GM18498 (cell line): ENCODE measurements at regions not wholly inside any gene's neighbourhood (a gene's known extent, or its start where the extent isn't known, plus 50 kb on each side); places are given as distances from the start of the nearest gene placed in this dataset.
"Not testable (repeated sequence)": the region's sequence is repeated elsewhere in the genome, so short reads cannot be mapped to it uniquely, and the experiment has no call there.

Experiments used
- ATAC-seq: cut with Tn5 transposase; IDR thresholded peaks from one replicate; pipeline ENCODE4 v1.9.1; 2021; ENCODE audit warnings: mild to moderate bottlenecking, moderate library complexity; ENCODE audit not compliant: unreplicated experiment

DNA sequence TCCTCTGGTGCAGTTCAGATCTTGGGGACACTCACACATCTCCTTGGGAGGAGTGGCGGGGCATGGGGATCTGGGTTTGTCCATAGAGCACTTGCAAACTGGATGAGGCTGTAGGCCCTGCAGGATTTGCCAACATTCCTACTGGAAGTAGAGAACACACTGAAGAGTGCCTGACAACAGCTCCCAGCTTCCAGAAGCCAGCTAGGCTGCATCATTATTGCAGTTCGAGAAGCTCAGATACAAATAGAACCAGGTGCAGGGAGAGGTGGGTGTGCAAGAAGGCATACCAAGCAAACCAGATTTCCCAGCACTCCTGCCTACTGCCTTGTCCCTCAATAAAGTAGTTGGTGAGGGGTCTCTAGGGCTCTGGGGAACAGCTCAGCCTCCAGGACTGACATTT, 52.5 kb downstream of the RHOB start:
- ATAC-seq = no peak

DNA sequence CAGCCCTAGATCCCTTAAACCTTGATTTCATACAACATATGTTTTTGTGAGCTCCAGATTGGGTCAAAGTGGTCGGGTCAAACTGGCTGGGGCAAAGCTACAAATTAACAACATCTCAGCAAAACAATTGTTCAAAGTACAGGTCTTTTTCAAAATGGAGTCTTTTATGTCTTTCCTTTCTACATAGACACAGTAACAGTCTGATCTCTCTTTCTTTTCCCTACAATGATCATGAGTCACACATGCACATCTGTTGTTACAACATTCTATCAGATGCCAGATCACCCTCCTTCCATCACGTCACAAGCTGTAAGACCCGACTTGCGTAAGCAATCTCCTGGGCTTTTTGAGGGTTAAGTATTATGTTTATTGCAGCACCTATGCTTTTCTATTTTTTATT, 55.1 kb downstream of the RHOB start:
- no peak for ATAC-seq

DNA sequence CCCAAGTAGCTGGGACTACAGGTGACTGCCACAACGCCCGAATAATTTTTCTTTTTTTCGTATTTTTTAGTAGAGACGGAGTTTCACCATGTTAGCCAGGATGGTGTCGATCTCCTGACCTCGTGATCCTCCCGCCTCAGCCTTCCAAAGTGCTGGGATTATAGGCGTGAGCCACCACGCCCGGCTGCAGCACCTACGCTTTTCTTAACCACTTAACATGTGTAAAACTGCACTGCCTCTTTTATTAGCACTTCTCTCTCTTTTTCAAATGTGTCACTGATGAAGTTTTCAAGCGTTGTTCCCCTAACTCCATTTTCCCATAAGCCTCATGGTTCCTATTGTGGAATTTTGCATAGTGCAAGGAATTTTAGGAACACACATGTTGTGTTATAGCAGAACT, 55.6 kb downstream of the RHOB start:
- ATAC-seq = not testable (repeated sequence)

DNA sequence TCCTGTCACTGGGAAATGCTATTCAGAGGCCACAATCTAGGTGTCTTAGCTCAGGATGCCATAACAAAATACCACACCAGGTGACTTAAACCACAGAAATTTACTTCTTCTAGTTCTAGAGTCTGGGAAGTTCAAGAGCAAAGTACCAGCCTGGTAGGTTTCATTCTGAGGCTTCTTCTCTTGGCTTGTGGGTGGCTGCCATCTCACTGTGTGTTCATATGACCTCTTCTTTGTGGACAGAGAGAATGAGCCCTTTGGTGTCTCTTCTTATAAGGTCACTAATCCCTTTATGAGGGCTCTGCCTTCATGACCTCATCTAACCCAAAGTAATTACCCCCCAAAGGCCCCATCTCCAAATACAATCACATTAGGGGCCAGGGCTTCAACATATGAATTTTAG, 57.3 kb downstream of the RHOB start:
- no peak for ATAC-seq

DNA sequence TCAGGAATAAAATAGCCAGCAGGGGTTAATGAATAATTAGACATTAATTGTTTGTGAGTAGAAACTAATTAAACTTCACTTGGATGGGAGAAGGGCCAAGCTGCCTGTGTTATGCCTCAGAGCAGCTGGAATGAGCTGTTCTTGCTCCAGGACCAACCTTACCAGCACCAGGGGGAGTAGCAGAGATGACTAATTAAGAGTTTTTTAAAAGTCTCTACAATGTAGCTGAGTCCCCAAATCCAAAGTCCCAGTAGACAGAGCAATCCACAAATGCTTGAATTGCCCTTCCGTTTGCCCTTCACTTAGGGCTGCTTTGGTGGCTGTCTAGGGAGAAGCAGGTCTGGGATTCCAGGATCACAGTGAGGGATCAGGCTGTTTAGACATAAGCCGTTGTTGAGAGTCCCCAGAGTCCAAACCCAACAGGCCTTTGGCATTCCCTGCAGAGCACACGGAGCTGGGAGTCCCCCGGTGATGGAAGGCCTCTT, 59.4 kb downstream of the RHOB start:
- ATAC-seq = no peak

DNA sequence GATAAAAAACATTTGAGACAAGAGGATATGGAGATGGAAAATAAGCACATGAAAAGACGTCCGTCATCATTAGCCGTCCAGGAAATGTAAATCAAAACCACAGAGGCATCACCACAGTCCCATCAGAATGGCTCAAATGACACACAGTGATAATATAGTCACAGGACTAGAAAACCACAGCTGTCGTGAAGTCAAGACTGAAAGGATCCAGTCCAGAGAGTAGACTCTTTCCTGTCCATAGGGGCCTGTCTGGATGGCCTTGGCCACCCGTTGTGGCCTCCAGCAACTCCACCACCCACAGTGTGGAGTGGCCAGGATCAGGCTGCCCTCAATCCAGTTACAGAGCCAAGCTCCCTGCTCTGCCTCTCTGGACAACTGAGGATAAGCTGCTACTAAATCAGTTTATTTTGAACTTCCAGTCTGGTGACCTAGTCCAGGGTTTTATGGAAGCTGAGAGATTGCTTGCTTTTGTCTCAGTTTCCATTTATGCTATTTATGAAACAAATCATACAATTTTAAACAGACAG, 60.4 kb downstream of the RHOB start:
- peak; percentile 96 for ATAC-seq

DNA sequence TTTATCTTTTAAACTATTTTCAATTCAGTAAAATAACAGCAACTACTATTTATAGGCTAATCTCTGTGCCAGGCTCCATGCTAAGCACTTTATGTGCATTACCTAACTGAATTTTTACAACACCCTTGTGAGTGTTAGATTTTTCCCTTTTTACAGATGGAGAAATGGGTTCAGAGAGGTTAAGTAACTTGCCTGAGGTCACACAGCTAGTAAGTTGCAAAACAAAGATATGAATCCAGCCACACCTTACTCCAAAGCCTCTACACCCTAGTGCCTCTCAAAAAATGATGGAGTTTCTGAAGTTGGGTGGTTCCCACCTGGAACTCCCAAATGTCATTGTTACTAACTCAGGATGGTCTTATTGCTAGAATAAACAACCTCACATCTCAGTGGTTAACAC, 60.8 kb downstream of the RHOB start:
- no peak for ATAC-seq

DNA sequence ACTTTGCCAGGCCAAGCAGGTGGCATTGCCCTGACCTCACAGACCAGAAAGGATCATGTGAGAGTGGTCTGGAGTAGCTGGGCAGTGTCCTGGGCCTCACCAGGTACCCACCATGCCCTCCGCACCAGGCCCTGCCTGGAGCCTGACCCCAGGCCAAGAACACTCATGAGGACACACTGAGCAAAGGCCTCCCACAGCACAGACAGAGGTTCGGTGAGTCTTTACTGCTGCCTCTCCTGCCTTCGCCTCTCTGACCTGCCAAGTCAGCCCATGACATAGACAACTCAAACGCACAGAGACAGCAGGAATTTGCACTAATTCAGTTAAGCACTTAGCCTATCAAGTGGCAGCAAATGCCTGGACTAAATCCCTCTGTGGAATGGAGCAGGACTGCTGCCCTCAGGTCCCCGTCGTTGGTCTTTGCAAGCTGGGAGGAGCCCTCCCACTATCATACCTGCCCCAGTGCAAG, 62.5 kb downstream of the RHOB start:
- ATAC-seq = no peak

DNA sequence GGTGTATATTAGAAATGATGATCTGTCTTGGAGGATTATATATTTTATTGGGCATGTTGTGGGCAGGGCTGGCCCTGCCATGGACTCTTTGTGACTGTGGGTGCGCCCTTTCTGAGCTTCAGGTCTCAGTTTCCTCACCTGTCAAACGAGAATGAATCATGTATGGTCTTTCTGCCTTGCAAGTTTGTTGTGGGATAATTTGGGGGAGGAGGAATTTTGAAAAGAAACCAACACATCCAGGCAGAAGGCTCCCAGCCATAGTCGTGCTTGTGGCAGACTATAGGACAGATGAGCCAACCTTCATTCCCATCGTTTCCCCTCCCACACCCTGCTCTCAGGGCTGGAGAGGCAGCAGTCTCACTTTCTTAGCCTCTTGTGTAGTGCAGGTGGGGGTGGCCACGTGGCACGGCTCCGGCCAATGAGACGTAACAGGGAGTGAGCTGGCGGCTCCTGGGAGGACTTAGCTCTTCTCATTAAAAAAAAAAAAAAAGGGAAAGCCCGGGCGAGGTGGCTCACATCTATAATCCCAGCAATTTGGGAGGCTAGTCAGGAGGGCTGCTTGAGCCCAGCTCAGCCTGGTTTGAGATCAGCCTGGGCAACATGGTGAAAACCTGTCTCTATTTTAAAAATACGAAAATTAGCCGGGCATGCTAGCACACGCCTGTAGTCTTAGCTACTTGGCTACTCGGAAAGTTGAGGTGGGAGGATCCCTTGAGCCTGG, 63.1 kb downstream of the RHOB start:
- no peak for ATAC-seq

DNA sequence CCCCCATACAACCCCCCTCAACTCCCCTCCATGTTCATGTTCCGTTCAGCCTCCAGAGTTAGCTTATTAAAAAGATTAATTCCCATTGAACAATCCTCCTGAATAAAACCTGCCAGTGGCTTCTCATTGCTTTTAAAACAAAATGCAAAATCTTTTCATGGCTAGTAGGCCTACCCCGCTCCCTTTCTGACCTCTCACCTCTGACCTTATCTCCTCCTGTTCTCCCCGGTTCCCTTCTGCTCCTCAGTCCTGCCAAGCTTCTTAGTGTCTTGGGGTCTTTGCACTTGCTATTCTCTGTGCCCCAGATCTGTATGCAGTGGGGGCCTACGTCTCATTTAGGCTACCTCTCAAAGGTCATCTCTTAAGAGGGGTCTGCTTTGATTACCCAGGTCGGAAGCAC, 64.3 kb downstream of the RHOB start:
- ATAC-seq = no peak

DNA sequence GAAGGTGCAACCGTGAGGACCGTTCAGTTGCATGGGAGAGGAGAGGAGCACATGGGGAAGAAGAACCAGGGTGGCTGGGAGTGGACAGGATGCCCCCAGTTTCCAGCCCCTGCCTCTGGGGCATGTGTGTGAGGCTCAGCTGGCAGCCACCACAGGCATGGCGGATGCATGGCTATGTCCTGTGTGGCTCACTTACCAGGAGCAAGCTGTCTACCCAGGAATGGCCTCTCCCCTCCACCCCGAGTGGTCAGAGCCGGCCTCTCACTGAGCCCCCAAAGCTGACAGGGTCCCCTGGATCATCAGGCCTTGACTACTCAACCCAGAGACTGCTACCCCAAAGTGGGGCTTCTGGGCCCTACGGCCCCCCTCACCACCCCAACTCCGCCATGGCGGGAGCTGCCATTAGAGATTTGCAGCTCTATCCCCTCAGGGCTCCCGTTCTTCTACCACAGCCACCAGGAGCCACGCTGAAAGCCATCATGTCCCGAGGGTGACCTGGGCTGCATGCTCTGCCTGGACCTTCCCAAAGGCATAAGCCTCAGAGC, 65.3 kb downstream of the RHOB start:
- ATAC-seq = no peak

DNA sequence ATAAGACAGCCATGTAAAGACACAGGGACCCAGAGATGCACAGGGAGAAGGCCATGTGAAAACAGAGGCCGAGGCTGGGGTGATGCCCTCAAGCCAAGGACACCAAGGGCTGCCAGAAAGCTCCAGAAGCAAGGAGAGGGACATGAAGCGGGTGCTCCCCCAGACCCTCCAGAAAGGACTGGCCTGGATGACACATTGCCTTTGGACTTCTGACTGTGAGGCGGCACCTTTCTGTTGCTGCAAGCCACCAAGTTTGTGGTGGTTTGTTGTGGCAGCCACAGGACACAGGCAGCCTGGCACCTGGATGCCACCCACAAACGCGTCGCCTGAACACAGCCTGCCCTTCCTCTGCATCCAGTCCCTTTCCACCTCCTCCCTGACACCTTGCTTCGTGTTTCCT, 67.1 kb downstream of the RHOB start:
- ATAC-seq = no peak

DNA sequence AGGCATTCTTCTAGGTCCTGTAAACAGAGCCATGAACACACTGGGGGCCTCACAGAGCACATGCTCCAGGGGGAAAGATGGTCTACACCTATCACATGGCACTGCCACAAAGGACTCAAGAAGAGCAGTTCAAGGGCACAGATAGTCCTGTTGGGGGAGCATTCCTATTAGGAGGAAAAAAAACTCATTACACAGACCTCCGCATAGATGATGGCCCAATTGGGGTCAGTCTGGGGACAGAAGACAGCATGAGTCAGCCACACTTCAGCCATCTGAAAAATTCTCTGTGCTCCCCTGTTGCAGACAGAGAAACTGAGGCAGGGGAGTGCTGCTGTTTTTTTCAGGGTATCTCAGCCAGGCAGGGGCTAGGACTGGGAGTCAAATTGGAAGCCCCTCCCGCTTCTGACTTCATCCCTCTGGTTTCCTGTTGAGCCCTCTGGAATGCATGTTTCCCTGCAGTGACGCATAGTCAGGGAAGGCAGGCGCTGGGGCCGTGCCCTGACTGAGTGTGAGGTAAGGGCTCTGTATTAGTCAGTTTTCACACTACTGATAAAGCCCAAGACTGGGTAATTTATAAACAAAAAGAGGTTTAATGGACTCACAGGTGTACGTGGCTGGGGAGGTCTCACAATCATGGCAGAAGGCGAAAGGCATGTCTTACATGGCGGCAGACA, 67.9 kb downstream of the RHOB start:
- no peak for ATAC-seq

DNA sequence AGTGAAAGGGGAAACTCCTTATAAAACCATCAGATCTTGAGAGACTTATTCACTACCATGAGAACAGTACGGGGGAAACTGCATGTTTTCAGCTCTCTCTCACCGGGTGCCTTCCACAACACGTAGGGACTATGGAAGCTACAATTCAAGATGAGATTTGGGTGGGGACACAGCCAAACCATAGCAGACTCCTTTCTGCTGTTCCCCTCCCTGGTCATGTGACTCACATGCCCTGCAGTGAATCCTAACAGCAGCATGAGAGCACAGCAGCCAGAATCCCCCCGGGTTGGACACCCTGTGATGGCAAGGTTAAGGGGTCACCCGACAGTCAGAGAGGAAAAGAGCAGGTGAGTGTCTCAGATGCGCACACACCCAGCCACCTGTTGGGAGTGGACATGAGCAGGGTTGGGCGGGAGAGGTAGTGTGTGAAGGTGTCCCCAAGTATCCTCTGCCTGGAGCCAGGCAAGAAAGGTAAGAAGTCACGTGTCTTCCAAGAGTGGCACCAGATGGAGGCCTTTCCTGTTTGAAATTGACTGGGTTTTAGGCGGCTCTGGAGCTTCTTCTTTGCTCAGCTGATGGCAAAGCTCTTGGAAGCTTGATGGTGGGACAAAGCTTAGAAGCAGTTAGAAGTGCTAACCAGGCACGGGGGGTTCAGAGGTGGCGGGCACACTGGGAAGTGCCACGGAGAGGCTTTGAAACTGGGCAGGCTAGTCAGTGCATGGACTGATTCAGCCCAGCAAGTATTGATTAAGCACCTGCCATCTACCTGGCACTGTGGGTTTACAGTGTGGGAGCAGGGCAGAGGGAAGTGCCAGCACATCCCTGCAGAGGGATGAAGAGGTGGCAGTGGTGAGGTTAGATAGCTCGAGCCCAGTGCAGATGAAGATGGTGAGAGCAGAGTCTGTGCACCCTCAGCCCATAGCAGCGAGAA, 68.7 kb downstream of the RHOB start:
- ATAC-seq = no peak

DNA sequence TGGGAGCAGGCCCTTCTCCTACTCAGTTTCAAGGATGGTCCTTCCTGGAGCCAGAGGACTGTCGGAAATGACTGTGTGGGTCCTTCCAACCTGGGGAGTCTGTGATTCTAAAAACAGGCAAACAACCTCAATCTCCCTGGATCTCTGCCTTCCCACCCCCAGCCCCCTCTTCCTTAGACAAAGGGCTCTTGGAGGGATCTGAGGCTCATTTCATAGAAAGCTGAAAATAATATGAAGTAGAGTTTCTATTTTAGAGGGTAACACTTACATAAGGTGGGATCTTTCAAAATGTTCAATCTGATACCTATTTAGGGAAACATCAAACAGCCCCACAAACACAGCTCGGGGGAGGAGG, 69.4 kb downstream of the RHOB start:
- ATAC-seq = no peak

DNA sequence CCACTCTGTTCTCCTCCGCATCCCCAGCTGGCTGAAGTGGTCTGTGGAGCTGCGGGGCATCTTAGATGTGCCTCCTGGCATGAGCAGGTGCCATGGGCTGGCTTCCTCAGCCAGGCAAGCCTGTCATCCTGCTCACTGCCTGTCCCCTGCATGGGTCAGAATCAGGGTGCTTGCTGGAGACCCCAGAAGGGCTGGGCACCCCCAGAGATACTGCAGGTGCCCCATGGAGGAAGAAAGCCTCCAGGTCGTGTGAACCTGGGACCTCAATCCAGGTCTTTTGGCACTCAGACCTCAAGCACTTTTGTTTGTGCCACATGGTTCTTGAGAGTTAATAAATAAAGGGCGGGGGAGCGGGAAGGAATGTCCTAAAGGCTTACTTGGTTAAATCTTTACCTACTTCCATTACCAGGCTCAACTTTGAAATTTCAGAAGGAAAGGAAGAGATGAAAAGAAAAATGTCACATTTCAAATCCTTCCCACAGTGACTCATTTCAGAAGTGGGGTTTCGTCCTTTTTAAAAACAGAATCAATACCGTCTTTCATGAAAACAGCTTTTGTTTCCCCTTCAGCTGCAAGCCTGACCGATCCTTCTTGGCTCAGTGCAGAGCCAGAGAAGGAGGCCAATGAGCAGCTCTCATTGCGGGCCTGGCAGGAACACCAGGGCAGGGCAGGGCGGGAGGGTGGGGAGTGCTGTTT, 69.9 kb downstream of the RHOB start:
- ATAC-seq = peak; percentile 88

DNA sequence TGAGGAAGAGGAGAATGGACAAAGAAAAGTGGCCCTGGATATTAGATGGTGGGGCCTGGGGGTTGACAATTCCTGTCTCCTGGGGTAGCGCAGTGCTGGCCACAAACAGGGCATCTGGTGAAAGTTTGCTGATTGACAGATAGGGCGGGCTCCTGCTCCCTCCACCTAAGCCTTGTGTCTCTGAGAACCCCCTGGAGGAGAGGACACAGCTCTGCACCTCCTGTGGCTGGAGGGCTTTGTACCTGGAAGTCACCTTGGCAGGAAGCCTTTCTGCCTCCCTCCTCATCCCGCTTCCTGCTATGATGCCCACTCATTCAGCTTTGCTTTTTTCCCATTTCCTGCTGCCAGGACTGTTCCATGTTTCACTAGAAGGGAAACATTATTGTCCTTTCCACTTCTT, 72.4 kb downstream of the RHOB start:
- no peak for ATAC-seq

DNA sequence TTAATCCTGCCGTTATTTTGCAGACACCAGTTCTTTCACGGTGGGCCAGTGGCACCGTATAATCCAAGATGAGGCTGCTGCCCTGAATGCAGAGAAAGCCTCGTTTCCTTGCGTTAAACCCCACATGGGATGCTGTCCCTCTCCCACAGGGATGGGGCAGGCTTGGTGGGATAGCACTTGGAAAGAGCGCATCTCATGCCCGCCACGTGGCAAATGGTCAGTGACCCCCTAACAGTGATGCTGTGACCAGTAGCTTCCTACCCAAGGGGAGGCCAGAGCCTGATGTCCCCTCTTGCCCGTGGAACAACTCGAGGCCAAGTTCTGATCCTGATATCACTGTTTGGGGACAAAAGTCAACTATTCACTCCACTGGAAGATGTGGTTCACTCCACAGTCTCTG, 73.3 kb downstream of the RHOB start:
- ATAC-seq = no peak

DNA sequence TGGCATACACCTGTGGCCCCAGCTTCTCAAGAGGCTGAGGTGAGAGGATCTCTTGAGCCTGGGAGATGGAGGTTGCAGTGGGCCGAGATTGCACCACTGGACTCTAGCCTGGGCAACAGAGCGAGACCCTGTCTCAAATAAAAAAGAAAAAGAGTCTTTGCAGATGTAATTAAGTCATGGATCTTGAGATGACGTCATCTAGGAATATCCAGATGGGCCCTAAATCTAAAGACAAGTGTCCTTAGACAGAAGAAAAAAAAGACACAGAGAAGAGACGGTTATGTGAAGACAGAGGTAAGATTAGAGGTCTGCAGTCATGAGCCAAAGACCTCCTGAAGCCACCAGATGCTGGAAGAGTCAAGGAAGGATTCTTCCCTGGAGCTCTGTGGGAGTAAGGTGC, 74.3 kb downstream of the RHOB start:
- ATAC-seq = no peak

DNA sequence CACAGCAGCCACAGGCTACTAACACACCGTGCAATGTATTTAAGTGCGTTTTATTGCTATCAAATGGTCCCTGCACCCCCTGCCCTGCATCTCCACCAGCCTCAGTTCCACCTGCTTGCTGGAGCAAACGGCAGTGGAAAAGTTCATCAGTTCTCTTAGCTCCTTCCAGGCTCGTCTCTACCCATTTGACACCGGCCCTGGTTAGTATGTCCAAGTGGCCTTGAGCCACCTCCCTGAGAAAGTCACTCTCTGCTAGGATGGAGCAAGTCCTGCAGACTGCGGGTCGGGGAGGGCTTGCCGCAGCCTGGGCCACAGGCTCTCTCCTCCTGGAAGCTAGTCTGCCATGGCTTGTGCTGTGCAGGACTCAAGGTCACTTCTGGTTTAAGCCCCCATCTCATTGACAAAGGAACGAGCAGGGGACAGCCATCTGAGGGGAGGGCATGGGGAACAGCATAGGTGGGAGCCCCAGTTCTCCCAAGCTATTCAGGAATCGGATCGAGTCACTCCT, 74.9 kb downstream of the RHOB start:
- ATAC-seq = no peak
